PFSK-1 (cell line): ENCODE measurements at regions not wholly inside any gene's neighbourhood (a gene's known extent, or its start where the extent isn't known, plus 50 kb on each side); places are given as distances from the start of the nearest gene placed in this dataset.

Experiments
- POLR2AphosphoS5 ChIP-seq: IDR thresholded peaks from 2 replicates; pipeline ENCODE4 v1.6.1; 2012; ENCODE audit warnings: low read depth, mild to moderate bottlenecking, control low read depth, low read length, moderate library complexity
- SIN3A ChIP-seq: IDR thresholded peaks from 2 replicates; pipeline ENCODE4 v1.6.1; 2012; ENCODE audit warnings: mild to moderate bottlenecking, low read length, moderate library complexity, borderline replicate concordance; ENCODE audit not compliant: insufficient read depth
- TAF1 ChIP-seq: IDR thresholded peaks from 2 replicates; pipeline ENCODE4 v1.6.1; 2012; ENCODE audit warnings: low read length, control low read depth, borderline replicate concordance; ENCODE audit not compliant: insufficient read depth

DNA sequence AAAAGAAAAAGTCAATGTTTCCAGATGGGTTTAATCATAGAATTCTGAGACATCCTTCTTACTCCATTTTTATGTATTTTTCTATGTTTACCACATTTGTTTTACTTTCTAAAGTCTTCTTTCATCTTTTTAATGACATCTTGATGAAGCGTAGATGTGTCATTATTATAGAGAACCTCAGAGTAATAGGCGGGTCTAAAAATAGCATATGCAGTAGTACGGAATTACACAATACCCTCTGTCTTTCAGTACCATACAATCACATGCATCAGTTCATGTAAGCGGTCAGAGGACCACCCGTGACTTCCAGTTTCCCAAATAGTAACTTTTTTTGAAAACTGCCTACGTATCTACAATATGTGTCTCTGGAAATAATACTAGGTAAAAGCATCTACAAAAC, 224.0 kb downstream of the PLOD2 start:
- no peak for TF ChIP-seq POLR2AphosphoS5
- no peak for TF ChIP-seq SIN3A
- no peak for TF ChIP-seq TAF1
